ENCODE measurements at regions not wholly inside any gene's neighbourhood (a gene's known extent, or its start where the extent isn't known, plus 50 kb on each side); places are given as distances from the start of the nearest gene placed in this dataset.

- TF ChIP-seq, protein P1, sequence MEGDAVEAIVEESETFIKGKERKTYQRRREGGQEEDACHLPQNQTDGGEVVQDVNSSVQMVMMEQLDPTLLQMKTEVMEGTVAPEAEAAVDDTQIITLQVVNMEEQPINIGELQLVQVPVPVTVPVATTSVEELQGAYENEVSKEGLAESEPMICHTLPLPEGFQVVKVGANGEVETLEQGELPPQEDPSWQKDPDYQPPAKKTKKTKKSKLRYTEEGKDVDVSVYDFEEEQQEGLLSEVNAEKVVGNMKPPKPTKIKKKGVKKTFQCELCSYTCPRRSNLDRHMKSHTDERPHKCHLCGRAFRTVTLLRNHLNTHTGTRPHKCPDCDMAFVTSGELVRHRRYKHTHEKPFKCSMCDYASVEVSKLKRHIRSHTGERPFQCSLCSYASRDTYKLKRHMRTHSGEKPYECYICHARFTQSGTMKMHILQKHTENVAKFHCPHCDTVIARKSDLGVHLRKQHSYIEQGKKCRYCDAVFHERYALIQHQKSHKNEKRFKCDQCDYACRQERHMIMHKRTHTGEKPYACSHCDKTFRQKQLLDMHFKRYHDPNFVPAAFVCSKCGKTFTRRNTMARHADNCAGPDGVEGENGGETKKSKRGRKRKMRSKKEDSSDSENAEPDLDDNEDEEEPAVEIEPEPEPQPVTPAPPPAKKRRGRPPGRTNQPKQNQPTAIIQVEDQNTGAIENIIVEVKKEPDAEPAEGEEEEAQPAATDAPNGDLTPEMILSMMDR (conservative IDR thresholded peaks at IDR 0.05 in 1 of 2, IDR thresholded peaks at IDR 0.05 in 1 of 2; ENCODE audit: extremely low read depth in 1 of 2, insufficient read depth in 1 of 2, low read depth in 1 of 2, low read length in 2 of 2): no peak
- TF ChIP-seq EZH2 (IDR thresholded peaks at IDR 0.05; ENCODE audit: borderline replicate concordance, low read length): no peak
Observed at GRCh38 chr7:10128748-10129147, 844.9 kb upstream of the PHF14 start.

Data from mammary epithelial cell (primary cell).